GM21825 (cell line): ENCODE measurements at regions not wholly inside any gene's neighbourhood (a gene's known extent, or its start where the extent isn't known, plus 50 kb on each side); places are given as distances from the start of the nearest gene placed in this dataset.

ENCODE experiments used
- ATAC-seq: cut with Tn5 transposase; IDR thresholded peaks from one replicate; pipeline ENCODE4 v1.9.1; 2021; ENCODE audit warnings: mild to moderate bottlenecking, moderate library complexity; ENCODE audit not compliant: unreplicated experiment

DNA sequence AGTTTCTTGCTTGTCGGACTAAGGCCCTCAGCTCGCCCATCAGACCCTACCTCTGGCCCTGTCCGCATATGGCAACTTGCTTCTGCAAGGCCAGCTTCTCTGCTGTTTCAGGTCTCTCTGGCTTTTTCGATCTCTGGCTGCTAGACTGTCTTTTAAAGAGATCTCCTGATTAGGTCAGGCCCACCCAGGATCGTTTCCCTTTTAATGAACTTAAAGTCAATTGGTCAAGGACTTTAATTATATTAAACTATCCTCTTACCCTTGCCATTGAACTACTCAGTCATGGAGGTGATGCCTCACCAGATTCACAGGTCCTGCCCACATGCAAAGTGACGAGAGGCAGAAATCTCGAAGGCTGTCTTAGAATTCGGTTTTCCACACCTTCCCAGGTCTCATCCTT lies 670.9 kb downstream of the GATA3 start:
- ATAC-seq = no peak

DNA sequence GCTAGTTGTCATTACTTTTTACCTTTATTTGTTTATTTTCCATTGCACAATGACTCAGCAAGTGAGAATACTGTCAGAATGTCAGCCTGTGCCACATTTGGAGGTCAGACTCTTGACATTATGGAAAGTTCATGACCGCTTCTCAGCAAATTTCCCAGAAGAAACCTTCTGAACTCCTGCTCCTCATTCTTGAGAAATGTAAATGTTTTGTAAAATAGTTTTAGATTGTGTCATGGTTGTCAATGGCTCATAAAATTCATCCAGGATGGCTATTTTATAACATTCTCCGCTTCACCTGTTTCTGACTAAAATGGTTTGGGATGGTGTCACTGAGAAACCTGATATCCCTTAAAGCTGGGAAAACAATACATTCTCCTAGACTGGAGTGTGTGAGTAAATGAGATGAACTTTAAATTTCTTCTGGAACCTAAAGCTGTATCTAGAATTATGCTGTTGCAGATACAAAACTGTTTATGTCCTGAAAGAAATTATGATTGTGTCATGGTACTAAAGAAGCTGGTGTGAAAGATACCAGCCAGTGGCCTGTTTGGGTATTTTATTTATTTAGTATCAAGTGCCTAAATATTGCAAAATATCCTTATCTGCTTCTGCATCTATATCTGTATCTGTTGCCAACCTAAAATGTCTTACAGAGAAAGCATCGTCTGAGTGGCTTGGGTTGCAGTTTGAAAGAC lies 671.7 kb downstream of the GATA3 start:
- ATAC-seq = no peak

DNA sequence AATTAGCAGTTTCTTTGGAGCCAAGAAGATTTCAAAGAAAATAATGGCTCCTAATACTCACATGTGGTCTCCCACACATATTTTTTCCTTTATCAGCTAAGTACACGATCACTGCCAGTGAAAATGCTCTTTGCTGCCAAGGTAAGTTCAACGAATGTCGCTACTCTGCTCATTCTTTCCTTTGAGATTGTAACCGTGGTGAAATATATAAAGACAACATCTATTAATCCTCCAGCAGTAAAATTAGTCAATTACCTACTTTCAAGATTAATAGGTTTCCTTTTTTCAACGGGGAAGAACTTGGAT lies 672.2 kb downstream of the GATA3 start:
- ATAC-seq = no peak

DNA sequence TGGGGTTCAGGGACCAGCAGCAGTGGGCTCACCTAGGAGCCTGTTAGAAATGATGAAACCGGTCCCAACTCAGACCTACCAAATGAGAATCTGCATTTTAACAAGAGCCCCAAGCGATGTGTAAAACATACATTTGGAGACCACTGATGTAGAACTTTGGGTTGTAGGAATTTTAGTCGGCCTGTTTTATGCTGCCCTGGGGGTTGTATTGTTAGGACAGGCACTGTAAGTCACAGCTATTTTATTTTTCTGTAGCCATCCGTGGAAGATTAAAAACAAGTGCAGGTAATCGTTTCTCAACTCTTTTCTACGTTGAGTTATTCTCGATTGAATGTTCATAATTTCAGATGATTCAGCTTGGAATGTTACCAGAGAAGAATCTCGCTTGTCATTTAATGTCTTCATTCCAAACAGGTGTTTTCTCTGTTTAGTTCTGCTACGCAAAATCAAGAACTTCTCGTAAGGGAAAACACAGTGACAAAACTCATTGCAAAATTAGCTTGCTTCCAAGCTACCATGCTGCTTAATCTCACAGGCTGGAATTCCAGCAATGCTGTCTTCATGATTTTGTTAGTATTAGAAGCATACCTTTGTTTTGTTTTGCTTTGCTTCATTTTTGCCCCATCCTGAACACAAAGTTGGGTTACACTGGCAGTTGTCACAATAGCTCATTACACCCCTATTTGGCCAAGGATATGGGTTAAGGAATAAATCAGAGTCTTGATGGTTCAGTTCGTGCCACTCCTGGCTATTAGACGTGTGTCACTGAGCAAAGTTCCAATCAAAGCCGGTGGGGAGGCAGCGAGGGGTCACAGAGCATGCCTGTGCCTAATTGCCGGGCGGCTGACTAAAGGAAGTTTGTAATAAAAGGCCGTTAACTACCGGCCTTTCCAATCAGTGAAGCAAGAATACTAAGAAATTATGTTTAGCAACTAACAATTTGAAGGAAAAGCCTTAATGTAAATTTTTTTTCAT lies 676.9 kb downstream of the GATA3 start:
- ATAC-seq = no peak

DNA sequence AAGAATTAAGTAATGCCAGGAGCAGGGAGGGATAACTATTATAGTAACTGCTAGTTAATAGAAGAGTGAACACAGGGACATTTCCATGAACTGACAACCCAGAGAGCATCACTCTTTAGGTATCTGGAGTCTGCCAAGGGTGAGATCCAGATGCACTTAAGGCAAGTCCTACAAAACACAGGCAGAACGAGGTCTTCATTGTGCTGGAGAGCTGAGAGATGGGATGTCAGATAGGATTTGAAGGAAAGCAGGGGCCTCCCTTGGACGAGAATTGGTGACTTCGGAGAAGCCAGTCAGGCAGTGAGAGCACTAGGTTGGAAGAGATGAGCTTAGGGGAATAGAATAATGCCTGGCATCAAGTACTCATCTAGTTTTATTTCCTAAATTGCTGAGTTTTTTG lies 684.5 kb downstream of the GATA3 start:
- ATAC-seq = no peak

DNA sequence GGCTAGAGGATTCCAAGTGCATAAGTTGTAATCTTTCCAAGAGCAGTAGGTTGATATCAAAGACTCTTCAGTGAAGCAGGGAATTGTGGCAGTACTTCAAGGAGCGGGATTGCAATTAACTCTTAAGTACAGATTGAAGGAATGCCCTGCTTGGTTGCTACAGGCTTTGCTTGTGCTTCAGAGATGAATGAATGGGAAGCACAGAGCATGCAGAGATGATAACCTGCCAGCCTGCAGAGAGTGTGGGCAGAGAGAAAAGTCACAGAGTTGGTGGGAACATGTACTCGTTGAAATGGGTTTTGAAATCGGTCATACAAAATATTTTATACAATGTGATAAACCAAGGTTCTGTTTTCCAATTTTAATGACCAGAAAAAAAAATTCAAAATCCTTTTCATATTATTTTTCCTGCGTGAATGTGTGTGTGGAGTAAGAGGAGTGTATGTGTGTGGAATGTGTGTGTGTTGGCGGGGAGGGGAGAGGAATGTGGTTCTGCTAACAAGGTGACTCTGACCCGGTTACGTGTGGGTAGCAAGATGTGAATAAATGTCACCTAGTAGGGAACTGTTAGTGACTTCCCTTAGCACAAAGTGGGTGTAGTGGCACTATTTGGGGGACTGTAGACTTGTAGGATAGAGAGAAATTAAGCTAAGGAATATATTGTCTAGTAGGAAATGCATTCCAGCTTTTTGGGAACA lies 697.8 kb downstream of the GATA3 start:
- no peak for ATAC-seq

DNA sequence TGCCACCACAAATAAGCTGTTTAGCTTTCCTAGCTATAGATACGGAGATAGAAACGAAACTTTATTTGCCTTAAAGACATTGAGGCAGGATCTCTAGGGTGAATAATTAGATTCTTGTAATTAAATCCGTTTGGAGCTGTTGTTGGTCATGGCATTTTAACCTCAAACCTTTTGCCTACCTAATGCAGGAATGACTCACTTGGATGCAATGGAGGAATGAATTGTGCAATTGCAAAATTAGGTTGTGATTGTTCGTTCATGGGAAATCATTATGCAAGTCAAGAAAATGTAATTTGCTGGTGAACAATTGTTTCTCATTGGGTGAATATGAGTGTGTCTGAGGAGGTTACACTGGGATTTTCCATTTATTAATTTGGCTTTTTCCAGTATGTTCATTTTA lies 703.5 kb downstream of the GATA3 start:
- ATAC-seq = no peak

DNA sequence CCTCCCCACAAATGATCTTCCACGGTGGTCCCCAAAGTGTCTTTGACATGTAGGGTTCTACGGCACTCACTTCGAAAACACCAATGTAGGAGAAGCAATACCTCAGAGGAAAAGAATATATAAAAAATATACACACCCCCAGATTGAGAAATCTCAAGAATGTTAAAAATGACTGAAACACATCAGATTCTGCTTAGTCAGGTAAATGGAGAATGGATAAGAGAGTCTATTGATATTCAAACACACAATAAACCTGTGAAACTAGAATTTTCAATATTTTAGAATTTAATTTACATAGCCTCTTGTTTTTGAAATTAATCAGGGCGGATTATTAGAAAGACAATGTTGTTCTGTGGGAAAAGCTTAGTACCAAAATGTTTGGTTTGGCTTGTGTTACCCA lies 712.4 kb downstream of the GATA3 start:
- no peak for ATAC-seq

DNA sequence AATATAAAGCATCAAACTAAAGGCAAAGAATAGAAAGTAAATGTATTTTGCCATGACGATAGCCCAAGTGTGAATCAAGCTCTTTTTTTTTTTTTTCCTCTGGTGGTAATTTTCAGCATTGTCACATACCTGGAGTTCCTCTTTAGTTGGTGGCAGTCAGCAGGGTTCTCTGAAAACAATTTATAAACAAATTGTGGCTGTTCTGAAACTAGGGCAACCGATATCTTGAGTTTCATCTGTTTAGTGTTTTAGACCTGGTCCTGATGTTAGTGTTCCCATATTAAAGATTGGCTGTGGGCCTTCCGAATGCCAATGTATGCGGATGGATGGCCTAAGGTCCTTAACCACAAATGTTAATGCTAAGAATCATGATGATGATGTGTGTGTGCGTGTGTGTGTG lies 713.1 kb downstream of the GATA3 start:
- no peak for ATAC-seq

DNA sequence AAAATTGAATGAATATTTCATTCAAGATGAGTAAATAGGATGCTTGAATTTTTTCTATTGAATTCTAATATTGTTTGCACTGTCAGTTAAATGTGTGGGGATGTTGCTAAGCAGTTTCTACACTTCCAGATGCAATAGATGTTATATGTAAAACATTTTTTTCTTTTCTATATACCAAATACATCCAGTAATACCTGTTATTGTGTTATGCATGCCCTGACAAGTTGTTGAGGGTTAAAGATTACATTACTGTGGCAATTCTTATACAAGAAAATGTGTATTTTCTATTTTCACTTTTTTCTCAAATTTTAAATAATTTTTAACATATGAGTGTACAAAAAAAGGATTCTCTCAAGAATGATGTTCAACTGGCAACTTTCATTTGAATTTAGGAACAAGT lies 713.9 kb downstream of the GATA3 start:
- no peak for ATAC-seq

DNA sequence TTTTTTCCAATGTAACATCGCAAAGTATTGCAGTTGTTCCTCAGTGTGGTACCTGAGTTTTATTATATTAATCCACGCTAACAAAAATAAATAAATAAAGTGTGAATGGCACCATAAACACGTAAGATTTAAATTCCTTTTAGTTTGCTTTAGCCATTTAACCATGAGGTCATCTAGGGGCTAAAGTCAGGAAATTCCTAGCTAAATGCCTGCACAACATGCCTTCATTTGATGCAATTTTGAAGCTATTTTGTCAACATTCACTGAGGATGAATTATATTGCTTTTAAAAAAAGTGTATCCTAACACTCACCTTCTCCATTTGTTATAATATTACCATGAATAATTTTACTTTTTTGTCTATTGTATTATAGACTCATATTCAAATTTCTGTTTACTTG lies 714.4 kb downstream of the GATA3 start:
- ATAC-seq = no peak

DNA sequence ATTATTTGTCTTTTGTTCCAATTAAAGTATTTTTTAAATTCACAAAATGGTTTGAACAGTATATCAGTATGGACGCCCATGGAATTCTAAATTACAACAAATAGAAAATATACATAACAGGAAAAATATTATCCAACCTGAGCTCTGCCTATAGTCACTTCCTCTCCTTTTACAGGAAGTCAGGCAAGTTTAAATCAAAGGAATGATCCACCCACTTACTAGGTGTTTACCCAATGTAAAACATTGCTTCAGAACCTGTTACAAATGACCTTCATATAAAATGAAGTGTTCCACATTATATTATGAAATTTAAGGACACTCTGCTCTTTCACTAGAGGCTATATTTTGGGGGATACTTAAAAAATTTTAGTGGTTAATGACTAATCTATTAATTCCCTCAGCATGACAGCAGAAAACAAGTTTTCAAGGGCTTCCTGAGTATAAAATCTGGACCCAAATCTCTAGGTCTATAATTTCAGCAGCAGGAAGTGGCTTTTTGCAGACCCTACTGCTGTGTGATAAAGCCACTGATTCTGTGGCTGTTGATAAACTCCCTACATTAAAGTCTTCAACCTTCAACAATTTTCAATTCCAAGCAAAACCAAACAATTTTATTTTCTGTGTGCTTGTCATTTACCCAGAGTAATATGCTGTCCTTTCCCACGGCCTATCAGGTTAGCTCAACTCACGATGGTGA lies 722.6 kb downstream of the GATA3 start:
- ATAC-seq = no peak

DNA sequence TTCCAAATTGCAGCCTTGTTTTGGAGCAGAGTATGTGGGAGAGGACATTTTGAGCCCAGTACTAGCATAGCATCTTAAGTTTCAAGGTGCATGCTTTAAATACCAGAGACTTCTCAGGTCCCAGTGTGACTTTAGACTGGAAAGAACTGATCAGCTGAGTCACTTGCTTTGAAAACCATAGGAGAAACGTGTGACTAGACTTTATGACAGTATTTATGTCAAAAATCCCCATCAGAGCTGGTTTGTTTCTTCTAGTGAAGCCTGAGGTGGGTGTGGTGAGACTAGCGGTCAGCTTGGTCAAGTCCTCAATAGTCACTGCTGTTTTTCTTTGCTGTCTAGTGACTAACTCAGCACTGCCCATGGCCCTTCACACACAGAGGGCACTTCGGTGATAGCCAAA lies 724.2 kb downstream of the GATA3 start:
- no peak for ATAC-seq

DNA sequence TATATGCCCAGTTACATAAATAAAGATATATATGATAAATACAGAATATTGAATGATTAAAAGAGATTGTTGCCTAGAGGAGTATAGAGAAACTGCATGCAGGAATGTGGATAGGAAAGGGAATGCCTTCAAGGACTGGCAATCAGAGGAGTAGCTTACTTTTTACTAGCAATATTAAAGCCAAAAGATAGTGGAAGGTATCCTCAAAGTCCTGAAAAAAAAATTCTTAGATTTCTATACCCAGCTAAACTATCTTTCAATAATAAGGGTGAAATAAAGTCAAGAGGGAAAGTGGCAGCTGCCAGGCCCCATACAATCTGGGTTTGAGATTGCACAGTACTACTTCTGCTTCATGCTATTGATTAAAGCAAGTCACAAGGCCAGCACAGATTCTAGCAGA lies 733.2 kb downstream of the GATA3 start:
- ATAC-seq = no peak

DNA sequence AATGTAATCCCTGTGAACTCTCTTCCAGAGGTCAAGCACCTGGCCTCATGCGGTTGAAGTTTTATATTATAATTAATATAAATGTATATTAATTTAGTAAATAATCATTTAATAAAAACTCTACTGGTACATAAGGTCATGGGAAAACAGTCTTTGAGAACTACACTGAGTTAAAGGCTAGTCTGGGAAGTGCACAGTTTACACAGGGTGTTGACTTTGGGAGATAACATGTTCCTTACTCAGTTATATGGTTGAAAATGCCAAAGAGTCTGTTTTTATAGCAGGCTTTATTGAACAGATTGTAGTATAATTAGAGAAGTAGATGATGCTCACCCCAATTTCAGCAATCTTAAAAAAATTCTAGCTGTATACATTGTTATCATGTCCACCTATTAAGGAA lies 735.9 kb downstream of the GATA3 start:
- no peak for ATAC-seq

DNA sequence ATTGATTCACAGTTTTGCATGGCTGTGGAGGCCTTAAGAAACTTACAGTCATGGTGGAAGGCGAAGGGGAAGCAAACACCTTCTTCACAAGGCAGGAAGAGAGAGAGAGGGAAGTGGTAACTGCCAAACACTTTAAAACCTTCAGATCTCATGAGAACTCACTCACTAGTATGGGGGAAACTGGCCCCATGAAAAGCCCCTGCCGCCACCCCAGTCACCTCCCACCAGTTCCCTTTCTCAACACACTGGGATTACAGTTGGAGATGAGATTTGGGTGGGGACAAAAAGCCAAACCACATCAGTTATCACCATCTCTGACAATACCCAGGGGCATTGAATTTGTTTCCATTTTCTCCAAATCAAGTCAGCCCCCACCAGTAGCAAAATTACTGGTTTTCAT lies 740.4 kb downstream of the GATA3 start:
- ATAC-seq = no peak

DNA sequence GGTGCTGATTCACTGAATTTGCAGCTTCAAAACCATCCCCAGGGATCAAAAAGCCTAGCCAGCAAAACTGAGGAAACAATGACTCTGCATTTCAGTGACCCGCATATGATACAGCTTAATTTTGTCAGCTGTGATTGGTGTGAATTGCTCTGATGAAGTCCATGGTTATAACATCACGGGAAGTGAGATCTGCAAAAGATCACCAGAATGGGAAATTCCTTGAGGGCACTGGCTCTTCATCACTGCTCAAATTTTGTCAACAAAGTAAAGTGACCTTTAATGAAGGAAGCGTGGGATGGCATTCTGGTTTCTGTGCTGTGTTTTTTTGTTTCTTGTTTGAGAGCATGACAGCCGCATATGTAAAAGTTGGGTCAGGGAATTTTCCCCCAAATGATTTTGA lies 745.9 kb downstream of the GATA3 start:
- ATAC-seq = no peak

DNA sequence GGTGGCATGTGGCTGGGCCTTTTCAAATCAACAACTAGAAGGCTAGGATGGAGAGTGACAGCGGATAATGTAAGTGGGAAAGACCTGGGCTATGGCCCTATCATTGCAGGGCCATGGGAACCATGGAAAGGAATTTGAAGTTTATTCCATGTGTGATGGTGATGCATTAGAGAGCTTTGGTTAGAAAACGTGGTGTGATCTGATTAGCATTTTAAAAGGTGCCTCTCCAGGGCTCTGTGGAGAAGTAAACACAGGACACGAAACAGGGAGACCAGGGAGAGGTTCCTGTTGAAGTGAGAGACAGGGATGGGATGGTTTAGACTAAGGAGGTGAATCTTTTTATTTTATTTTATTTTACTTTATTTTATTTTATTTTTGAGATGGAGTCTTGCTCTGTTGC lies 749.5 kb downstream of the GATA3 start:
- ATAC-seq = no peak

DNA sequence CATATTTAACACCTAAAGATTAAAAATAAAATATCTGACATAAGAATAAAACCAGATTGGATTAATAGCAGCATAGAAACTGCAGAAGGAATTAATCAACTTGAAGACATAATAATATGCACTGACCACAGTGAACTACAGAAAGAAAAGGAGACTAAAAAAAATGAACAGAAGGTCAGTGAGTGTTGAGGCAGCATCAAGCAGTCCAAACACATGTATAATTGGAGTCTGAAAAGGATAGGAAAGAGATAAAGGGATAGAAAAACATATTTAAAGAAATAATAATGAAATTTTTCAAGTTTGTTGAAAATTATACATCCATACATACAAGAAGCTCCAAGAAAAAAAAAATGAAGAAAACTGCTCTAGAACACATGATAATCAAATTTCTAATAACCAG lies 756.2 kb downstream of the GATA3 start:
- no peak for ATAC-seq

DNA sequence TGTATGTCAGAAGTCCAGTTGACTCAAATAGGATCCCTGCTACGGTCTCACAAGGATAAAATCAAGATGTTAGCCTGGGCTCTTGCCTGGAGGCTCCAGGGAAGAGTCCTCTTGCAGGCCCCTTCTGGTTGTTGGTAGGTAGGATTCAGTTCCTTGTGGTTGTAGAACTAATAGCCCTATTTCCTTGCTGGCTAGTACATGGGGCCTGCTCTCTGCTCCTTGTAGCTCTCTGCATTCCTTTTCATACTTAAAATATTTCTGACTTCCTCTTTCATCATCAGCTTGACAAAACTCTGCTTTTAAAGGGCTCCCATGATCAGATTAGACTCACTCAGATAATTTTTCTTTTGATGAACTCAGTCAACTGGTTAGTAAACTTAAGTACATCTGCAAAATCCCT lies 756.7 kb downstream of the GATA3 start:
- no peak for ATAC-seq

DNA sequence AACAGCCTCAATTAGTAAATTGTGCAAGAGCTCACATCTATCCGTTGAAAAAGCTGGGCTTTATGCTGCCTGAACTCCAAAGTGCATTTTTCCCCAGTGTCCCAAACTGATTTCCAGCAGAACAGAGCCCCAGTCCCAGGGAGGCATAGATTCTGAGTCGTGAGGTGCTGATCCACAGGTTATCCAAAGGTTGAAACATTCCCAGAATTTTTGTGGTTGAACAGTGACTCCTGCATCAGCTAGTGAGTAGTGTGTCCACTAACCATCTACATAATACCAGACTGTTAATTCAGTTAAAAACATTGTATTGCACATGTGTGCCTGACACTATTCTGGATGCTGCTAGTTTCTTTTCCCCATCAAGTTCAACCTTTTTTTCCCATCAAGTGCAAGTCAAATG lies 761.5 kb downstream of the GATA3 start:
- ATAC-seq = no peak
